ENCODE measurements at regions not wholly inside any gene's neighbourhood (a gene's known extent, or its start where the extent isn't known, plus 50 kb on each side); places are given as distances from the start of the nearest gene placed in this dataset.

- TF ChIP-seq POLR2A (IDR thresholded peaks at IDR 0.05; ENCODE audit: low read length) (no peak), GATA1 (IDR thresholded peaks at IDR 0.05; ENCODE audit: low read depth, low read length) (no peak)
Measured at GRCh38 chr12:131318045-131318685, 364.5 kb downstream of the ADGRD1 start.
